HL-60 (cell line): ENCODE measurements at regions not wholly inside any gene's neighbourhood (a gene's known extent, or its start where the extent isn't known, plus 50 kb on each side); places are given as distances from the start of the nearest gene placed in this dataset.

Experiments used
- DNase-seq, 2 experiments: peaks; one replicate each; pipeline ENCODE4 v3.0.0-alpha.2; 2010 to 2020; ENCODE audit warnings: low read depth in 1 of 2, low spot score in 1 of 2
- H3K27ac ChIP-seq: fragments of 250-450 bp; sonication (Bioruptor Pico); replicated peaks from 2 replicates; pipeline ENCODE4 v1.5.1; 2020; ENCODE audit warnings: mild to moderate bottlenecking, moderate library complexity
- H3K27me3 ChIP-seq: fragments of 250-450 bp; sonication (Bioruptor Pico); 2 replicates; pipeline ENCODE4 v1.5.1; 2021; ENCODE audit warnings: mild to moderate bottlenecking, moderate library complexity; ENCODE audit not compliant: insufficient read depth, poor library complexity, severe bottlenecking
- H3K4me3 ChIP-seq: replicated peaks from 2 replicates; pipeline ENCODE4 v1.5.1; 2011; ENCODE audit warnings: mild to moderate bottlenecking, control low read depth, low read length; ENCODE audit not compliant: insufficient read depth
- GABPA ChIP-seq: IDR thresholded peaks from 2 replicates; pipeline ENCODE4 v1.6.1; 2012; ENCODE audit warnings: low read depth
- POLR2AphosphoS5 ChIP-seq: IDR thresholded peaks from 2 replicates; pipeline ENCODE4 v1.6.1; 2012; ENCODE audit warnings: low read depth
- SPI1 ChIP-seq: IDR thresholded peaks from 2 replicates; pipeline ENCODE4 v1.6.1; 2012; ENCODE audit warnings: low read depth, mild to moderate bottlenecking, borderline replicate concordance
- TF ChIP-seq, protein P1 (sequence below): IDR thresholded peaks from 2 replicates; pipeline ENCODE4 v1.6.1; 2012; ENCODE audit warnings: low read depth; ENCODE audit not compliant: insufficient replicate concordance
- TF ChIP-seq, protein P2 (sequence below): IDR thresholded peaks from one replicate; pipeline ENCODE4 v1.5.1; 2011; ENCODE audit warnings: low read length, control low read depth, inconsistent platforms; ENCODE audit not compliant: insufficient read depth

DNA sequence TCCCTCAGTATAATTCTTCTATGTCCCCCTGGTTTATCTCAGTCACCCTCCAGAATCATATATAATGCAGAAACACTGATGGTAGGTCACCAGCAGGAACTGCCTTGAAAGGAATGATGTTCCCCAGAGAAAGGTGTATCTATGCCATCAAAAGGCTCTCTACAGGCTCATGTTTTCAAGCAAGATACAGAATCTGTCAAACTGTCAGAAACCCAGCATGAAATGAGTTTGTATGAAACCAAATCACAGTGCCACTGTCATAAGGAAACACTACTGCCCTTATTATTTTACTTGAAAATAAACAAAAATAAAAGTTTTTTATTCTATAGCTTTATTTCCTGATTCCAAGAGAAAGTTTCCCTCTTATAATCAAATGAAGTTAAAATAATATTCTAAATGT is 1064.5 kb upstream of the DDX18 start:
- TF ChIP-seq, protein P1, sequence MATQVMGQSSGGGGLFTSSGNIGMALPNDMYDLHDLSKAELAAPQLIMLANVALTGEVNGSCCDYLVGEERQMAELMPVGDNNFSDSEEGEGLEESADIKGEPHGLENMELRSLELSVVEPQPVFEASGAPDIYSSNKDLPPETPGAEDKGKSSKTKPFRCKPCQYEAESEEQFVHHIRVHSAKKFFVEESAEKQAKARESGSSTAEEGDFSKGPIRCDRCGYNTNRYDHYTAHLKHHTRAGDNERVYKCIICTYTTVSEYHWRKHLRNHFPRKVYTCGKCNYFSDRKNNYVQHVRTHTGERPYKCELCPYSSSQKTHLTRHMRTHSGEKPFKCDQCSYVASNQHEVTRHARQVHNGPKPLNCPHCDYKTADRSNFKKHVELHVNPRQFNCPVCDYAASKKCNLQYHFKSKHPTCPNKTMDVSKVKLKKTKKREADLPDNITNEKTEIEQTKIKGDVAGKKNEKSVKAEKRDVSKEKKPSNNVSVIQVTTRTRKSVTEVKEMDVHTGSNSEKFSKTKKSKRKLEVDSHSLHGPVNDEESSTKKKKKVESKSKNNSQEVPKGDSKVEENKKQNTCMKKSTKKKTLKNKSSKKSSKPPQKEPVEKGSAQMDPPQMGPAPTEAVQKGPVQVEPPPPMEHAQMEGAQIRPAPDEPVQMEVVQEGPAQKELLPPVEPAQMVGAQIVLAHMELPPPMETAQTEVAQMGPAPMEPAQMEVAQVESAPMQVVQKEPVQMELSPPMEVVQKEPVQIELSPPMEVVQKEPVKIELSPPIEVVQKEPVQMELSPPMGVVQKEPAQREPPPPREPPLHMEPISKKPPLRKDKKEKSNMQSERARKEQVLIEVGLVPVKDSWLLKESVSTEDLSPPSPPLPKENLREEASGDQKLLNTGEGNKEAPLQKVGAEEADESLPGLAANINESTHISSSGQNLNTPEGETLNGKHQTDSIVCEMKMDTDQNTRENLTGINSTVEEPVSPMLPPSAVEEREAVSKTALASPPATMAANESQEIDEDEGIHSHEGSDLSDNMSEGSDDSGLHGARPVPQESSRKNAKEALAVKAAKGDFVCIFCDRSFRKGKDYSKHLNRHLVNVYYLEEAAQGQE, result no peak
- no peak for TF ChIP-seq GABPA
- TF ChIP-seq, protein P2, sequence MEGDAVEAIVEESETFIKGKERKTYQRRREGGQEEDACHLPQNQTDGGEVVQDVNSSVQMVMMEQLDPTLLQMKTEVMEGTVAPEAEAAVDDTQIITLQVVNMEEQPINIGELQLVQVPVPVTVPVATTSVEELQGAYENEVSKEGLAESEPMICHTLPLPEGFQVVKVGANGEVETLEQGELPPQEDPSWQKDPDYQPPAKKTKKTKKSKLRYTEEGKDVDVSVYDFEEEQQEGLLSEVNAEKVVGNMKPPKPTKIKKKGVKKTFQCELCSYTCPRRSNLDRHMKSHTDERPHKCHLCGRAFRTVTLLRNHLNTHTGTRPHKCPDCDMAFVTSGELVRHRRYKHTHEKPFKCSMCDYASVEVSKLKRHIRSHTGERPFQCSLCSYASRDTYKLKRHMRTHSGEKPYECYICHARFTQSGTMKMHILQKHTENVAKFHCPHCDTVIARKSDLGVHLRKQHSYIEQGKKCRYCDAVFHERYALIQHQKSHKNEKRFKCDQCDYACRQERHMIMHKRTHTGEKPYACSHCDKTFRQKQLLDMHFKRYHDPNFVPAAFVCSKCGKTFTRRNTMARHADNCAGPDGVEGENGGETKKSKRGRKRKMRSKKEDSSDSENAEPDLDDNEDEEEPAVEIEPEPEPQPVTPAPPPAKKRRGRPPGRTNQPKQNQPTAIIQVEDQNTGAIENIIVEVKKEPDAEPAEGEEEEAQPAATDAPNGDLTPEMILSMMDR, result no peak
- TF ChIP-seq SPI1, result no peak
- no peak for TF ChIP-seq POLR2AphosphoS5
- Histone ChIP-seq H3K27me3 (no peaks in the 10 kb centered on the region), H3K27ac (no peak overlapping the region), H3K4me3 (no peak overlapping the region)
- DNase-seq, result no peak

DNA sequence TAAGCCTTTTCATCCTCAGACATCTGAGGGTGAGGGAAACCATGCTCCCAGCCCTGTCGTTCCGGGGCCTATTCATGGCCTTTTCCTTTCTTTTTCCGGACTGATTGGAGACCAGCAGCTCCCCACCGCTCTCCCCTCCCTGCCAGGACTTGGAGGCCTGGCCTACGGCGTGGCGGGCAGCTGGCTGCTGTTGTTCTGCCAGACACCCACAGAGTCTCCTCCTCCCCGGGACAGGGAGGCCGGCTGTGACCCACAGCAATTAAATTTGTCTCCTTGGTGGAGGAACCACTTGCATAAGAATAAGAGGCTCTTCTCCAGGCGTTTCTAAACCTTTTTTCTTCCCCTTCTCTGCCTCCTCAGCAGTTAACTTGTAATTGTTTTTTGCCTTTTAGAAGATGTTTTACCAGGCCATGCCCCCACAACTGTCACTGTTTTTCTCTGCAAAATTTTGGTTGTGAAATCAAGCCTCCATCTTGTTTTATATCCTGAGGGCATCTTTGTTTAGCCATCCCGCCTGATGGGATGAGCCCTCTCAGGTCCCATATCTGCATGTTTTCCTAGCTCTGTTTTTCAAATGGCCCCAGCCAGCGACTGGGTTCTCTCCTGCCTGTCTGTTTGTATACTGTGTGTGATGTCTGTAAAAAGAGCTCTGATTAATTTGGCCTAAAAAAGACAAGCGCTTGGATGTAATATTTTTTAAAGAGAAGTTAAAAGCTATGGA is 1060.0 kb upstream of the DDX18 start:
- DNase-seq, result no peak
- H3K27ac ChIP-seq, result no peak overlapping the region
- TF ChIP-seq GABPA (no peak), POLR2AphosphoS5 (no peak), SPI1 (no peak)
- TF ChIP-seq, protein P1, result no peak
- TF ChIP-seq, protein P2, result no peak
- H3K4me3 ChIP-seq, result no peak overlapping the region
- no peaks in the 10 kb centered on the region for H3K27me3 ChIP-seq

DNA sequence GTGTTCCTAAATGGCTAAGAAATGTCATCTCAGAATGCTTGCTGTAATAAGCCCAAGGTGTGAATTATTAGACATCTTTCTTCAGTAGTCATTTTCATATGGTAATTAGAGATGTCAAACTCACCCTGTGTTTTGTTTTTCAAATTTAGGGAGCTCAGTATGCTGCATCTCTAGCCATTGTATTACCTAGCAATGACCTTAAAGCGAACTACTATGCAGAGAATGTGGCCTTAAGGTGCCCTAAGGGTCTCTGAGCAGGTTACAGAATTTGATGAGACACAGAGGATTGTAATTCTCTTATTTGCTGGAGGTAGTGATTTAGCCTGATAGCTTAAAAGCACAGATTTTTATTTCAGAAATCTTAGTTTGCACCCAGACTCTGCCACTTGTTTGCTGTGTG is 1052.6 kb upstream of the DDX18 start:
- H3K27ac ChIP-seq, result no peak overlapping the region
- no peaks in the 10 kb centered on the region for H3K27me3 ChIP-seq
- no peak overlapping the region for H3K4me3 ChIP-seq
- DNase-seq, result no peak
- no peak for TF ChIP-seq GABPA
- TF ChIP-seq, protein P1, result no peak
- TF ChIP-seq, protein P2, result no peak
